ENCODE measurements at regions not wholly inside any gene's neighbourhood (a gene's known extent, or its start where the extent isn't known, plus 50 kb on each side); places are given as distances from the start of the nearest gene placed in this dataset.

GRCh38 chr9:16213781-16214515 is 656.5 kb downstream of the BNC2 start:
- no peaks in the 10 kb centered on the region for H3K4me1 Mint-ChIP-seq (ENCODE audit: low read depth)
- peaks cover 7% of the 10 kb centered on the region for H3K9me3 Mint-ChIP-seq (ENCODE audit: low read depth)
- H3K27me3 Mint-ChIP-seq, result no peaks in the 10 kb centered on the region
- no peak overlapping the region for H3K27ac Mint-ChIP-seq
- DNase-seq (ENCODE audit: low spot score, unreplicated experiment), result no peak
- H3K4me3 Mint-ChIP-seq (ENCODE audit: low read depth), result no peak overlapping the region
- H3K36me3 Mint-ChIP-seq (ENCODE audit: insufficient read depth), result peaks cover 1% of the 10 kb centered on the region
- TF ChIP-seq CTCF (IDR thresholded peaks at IDR 0.05; ENCODE audit: unreplicated experiment), result no peak

DNA sequence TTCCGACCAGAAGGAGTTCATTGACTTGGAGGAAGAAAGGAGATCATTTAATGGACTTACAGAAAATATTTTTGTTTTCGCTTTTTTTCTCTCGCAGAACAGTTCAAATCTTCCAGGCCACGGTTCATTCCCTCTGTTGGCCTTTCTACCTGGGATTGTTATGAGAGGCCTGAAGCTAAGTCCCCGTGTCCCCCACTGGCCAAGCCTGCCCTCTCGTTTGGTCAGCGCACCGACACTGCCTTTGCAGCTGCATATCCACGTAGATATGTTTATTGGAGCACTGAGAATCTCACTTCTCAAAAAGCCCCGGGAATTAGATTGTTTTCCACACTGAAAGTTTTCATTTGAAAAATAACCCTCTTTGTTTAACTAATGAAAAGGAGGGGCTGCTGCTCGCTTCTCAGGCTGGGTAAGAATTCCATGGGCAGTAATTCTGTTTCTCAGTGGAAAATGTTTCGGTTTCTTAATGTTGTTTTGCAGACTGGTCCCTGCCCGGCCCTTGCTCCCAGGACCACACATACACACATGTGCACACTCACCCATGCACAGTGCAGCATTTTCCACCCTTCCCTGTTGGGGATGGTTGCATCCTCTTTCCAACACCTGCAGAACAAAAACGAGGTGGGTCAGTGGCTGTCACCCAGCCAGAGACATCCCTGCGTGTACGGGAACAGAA is 655.7 kb downstream of the BNC2 start:
- no peak overlapping the region for H3K27ac Mint-ChIP-seq
- H3K27me3 Mint-ChIP-seq, result no peaks in the 10 kb centered on the region
- H3K36me3 Mint-ChIP-seq (ENCODE audit: insufficient read depth), result peaks cover 1% of the 10 kb centered on the region
- no peaks in the 10 kb centered on the region for H3K4me1 Mint-ChIP-seq (ENCODE audit: low read depth)
- no peak for DNase-seq (ENCODE audit: low spot score, unreplicated experiment)
- H3K4me3 Mint-ChIP-seq (ENCODE audit: low read depth), result no peak overlapping the region
- TF ChIP-seq CTCF (IDR thresholded peaks at IDR 0.05; ENCODE audit: unreplicated experiment), result no peak
- peaks cover 7% of the 10 kb centered on the region for H3K9me3 Mint-ChIP-seq (ENCODE audit: low read depth)

- Mint-ChIP-seq H3K4me1 (ENCODE audit: low read depth) (no peaks in the 10 kb centered on the region), H3K4me3 (ENCODE audit: low read depth) (no peak overlapping the region), H3K27me3 (no peaks in the 10 kb centered on the region), H3K9me3 (ENCODE audit: low read depth) (peaks cover 3% of the 10 kb centered on the region), H3K36me3 (ENCODE audit: insufficient read depth) (no peaks in the 10 kb centered on the region), H3K27ac (no peak overlapping the region)
- DNase-seq (ENCODE audit: low spot score, unreplicated experiment), result no peak
- TF ChIP-seq CTCF (IDR thresholded peaks at IDR 0.05; ENCODE audit: unreplicated experiment), result no peak
These were observed 655.2 kb downstream of the BNC2 start for GRCh38 chr9:16215353-16215680.

- DNase-seq (ENCODE audit: low spot score, unreplicated experiment), result no peak
- Mint-ChIP-seq H3K36me3 (ENCODE audit: insufficient read depth) (no peaks in the 10 kb centered on the region), H3K4me1 (ENCODE audit: low read depth) (no peaks in the 10 kb centered on the region), H3K4me3 (ENCODE audit: low read depth) (no peak overlapping the region), H3K9me3 (ENCODE audit: low read depth) (no peaks in the 10 kb centered on the region), H3K27me3 (peaks cover 8% of the 10 kb centered on the region), H3K27ac (no peak overlapping the region)
- TF ChIP-seq CTCF (IDR thresholded peaks at IDR 0.05; ENCODE audit: unreplicated experiment), result no peak
These were observed 652.3 kb downstream of the BNC2 start for GRCh38 chr9:16217943-16218701.

DNA sequence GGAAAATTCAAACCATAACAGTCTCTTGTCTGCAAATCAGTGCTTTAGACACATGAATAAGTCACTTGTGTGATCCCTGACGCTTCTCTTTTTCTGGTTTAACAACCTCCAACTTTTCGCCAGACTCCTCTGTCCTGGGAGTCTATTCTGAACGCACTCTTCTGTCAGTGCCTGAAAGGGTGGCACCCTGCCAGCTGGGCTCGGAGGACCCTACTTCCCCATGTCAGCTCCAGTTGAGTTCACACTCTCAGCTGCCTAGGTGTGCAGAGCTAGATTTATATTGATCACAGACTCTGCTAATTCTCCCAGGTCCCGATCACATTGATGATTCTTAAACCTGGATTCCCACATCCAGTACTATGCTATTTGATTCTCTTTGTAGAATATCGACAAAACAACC is 649.1 kb downstream of the BNC2 start:
- Mint-ChIP-seq H3K4me3 (ENCODE audit: low read depth) (no peak overlapping the region), H3K9me3 (ENCODE audit: low read depth) (no peaks in the 10 kb centered on the region), H3K4me1 (ENCODE audit: low read depth) (peaks cover 1% of the 10 kb centered on the region), H3K27me3 (peaks cover 8% of the 10 kb centered on the region), H3K36me3 (ENCODE audit: insufficient read depth) (no peaks in the 10 kb centered on the region), H3K27ac (no peak overlapping the region)
- TF ChIP-seq CTCF (IDR thresholded peaks at IDR 0.05; ENCODE audit: unreplicated experiment), result no peak
- DNase-seq (ENCODE audit: low spot score, unreplicated experiment), result no peak
